ENCODE measurements at regions not wholly inside any gene's neighbourhood (a gene's known extent, or its start where the extent isn't known, plus 50 kb on each side); places are given as distances from the start of the nearest gene placed in this dataset.

DNA sequence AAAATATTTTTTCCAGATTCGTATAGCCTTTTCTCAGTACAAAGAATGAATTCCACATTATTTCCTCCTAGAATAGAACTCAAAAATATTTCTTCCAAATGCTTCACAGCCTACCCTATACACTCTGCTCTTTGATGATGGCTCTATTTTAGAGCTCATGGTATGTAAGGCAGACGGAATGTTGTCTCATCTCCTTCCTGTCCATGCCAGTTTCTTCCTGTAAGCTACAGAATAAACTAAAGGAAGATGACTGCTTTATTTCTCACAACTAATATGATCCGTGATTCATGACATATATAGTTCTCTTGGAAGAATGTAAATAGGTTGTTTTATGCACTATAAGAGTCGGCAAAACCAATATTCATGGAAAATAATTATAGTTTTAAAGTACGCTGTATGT lies 723.1 kb downstream of the CDH11 start:
- TF ChIP-seq POLR2AphosphoS5 (IDR thresholded peaks at IDR 0.05) (no peak), EP300 (IDR thresholded peaks at IDR 0.05; ENCODE audit: low read depth) (no peak), POLR2A (IDR thresholded peaks at IDR 0.05) (no peak)
- TF ChIP-seq, protein P1, sequence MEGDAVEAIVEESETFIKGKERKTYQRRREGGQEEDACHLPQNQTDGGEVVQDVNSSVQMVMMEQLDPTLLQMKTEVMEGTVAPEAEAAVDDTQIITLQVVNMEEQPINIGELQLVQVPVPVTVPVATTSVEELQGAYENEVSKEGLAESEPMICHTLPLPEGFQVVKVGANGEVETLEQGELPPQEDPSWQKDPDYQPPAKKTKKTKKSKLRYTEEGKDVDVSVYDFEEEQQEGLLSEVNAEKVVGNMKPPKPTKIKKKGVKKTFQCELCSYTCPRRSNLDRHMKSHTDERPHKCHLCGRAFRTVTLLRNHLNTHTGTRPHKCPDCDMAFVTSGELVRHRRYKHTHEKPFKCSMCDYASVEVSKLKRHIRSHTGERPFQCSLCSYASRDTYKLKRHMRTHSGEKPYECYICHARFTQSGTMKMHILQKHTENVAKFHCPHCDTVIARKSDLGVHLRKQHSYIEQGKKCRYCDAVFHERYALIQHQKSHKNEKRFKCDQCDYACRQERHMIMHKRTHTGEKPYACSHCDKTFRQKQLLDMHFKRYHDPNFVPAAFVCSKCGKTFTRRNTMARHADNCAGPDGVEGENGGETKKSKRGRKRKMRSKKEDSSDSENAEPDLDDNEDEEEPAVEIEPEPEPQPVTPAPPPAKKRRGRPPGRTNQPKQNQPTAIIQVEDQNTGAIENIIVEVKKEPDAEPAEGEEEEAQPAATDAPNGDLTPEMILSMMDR (IDR thresholded peaks at IDR 0.05), result no peak
- no peak overlapping the region for H3K4me3 ChIP-seq
- no peaks in the 10 kb centered on the region for H3K9me3 ChIP-seq
- peaks cover 0 to 5% (median 2%) of the 10 kb centered on the region in 4 donors for H3K4me1 ChIP-seq
- H3K27ac ChIP-seq, result no peak overlapping the region
- WGBS, 2 donors (ENCODE audit: low coverage in 1 of 2), result 75 to 83% methylated on average over 5 of the region's 5 CpGs
- in situ Hi-C loops (cut with MboI; ENCODE audit: low pct_ligation_motif_present in 1 of 4, low pct_unique_long_range_greater_than_20kb in 1 of 4, low sequenced_read_pairs in 3 of 4), result no loop called here
- no peaks in the 10 kb centered on the region for H3K27me3 ChIP-seq
- intact Hi-C loops (cut with DNase I; ENCODE audit: low total_unique reads), result no loop called here
- DNase-seq, result no peak
- H3K36me3 ChIP-seq, result no peaks in the 10 kb centered on the region

DNA sequence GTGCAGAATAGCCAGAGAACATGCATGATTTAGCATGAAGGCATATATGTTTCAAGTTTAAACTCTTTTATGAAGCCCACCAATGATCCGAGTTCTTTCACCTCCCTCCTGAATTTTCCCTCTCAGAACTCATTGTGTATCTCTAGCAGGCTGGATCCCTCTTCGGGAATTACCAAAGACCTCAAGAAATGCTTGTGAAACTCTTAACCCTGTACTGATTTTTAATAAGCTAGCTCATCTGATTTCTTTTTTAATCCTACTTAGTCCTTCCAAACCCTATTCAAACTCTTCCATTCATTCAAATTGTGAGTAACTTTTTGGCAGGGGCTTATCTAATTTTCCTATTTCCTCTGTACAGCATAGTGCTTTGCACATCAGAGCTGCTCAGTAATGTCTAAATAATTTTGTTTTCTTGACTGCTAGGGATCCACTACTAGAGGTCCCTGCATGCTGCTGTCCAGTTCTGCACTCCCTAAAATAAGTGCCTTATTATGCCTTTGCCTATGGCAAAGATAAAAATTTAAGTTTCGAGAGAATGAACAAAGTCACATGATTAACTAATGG lies 723.8 kb downstream of the CDH11 start:
- TF ChIP-seq POLR2A (IDR thresholded peaks at IDR 0.05) (no peak), POLR2AphosphoS5 (IDR thresholded peaks at IDR 0.05) (no peak), EP300 (IDR thresholded peaks at IDR 0.05; ENCODE audit: low read depth) (no peak)
- TF ChIP-seq, protein P1 (IDR thresholded peaks at IDR 0.05), result no peak
- Histone ChIP-seq H3K4me1 (no peaks in the 10 kb centered on the region), H3K4me3 (no peak overlapping the region), H3K9me3 (no peaks in the 10 kb centered on the region), H3K36me3 (no peaks in the 10 kb centered on the region), H3K27me3 (no peaks in the 10 kb centered on the region), H3K27ac (no peak overlapping the region)
- in situ Hi-C loops (cut with MboI; ENCODE audit: low pct_ligation_motif_present in 1 of 4, low pct_unique_long_range_greater_than_20kb in 1 of 4, low sequenced_read_pairs in 3 of 4) (no loop called here), intact Hi-C loops (cut with DNase I; ENCODE audit: low total_unique reads) (no loop called here)
- 67 to 71% methylated on average over 2 to 3 of the region's 3 CpGs for WGBS, 2 donors (ENCODE audit: low coverage in 1 of 2)
- no peak for DNase-seq

DNA sequence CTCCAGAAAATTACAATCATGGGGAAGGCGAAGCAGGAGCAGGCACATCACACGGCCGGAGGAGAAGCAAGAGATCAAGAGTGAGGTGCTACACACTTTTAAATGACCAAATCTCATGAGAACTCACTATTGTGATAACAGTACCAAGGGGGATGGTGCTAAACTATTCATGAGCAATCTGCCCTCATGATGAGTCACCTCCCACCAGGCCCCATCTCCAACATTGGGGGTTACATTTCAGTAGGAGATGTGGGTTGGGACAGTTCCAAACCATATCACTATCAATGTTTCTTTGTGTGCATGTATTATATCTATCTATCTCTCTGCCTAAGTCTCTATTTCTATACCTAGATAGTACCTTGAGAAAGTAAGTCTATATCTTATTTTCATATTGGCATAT lies 724.8 kb downstream of the CDH11 start:
- H3K27me3 ChIP-seq, result no peaks in the 10 kb centered on the region
- TF ChIP-seq, protein P1 (IDR thresholded peaks at IDR 0.05), result no peak
- TF ChIP-seq POLR2A (IDR thresholded peaks at IDR 0.05) (no peak), POLR2AphosphoS5 (IDR thresholded peaks at IDR 0.05) (no peak), EP300 (IDR thresholded peaks at IDR 0.05; ENCODE audit: low read depth) (no peak)
- 90 to 91% methylated on average over 2 to 3 of the region's 3 CpGs for WGBS, 2 donors (ENCODE audit: low coverage in 1 of 2)
- in situ Hi-C loops (cut with MboI; ENCODE audit: low pct_ligation_motif_present in 1 of 4, low pct_unique_long_range_greater_than_20kb in 1 of 4, low sequenced_read_pairs in 3 of 4), result no loop called here
- intact Hi-C loops (cut with DNase I; ENCODE audit: low total_unique reads), result no loop called here
- peaks cover 0 to 4% (median 0%) of the 10 kb centered on the region in 4 donors for H3K4me1 ChIP-seq
- H3K9me3 ChIP-seq, result no peaks in the 10 kb centered on the region
- H3K36me3 ChIP-seq, result no peaks in the 10 kb centered on the region
- no peak for DNase-seq
- H3K4me3 ChIP-seq, result no peak overlapping the region
- no peak overlapping the region for H3K27ac ChIP-seq

DNA sequence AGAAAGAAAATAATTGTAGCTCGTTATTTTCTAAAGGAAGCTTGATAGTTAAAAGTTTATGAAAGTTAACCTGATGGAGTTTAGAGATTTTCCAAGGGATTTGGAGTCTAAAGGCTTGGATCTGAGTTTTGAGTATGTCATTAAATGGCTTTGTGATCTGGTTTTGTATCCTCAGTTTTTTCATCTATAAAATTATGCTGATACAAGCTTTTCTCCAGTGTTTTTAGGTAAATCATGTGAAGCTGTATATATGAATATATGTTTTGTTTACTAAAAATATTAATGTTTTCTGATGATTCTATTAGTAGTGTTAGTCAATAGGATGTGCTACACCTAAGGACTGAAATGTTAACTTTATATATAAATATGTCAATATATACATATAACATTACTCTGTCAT lies 727.8 kb downstream of the CDH11 start:
- no peaks in the 10 kb centered on the region for H3K36me3 ChIP-seq
- no peak overlapping the region for H3K4me3 ChIP-seq
- H3K27me3 ChIP-seq, result no peaks in the 10 kb centered on the region
- in situ Hi-C loops (cut with MboI; ENCODE audit: low pct_ligation_motif_present in 1 of 4, low pct_unique_long_range_greater_than_20kb in 1 of 4, low sequenced_read_pairs in 3 of 4), result no loop called here
- DNase-seq, result no peak
- WGBS, 2 donors (ENCODE audit: low coverage in 1 of 2), result 27 to 52% methylated on average over 1 of the region's 1 CpG
- no peaks in the 10 kb centered on the region for H3K9me3 ChIP-seq
- H3K27ac ChIP-seq, result no peak overlapping the region
- intact Hi-C loops (cut with DNase I; ENCODE audit: low total_unique reads), result no loop called here
- TF ChIP-seq POLR2A (IDR thresholded peaks at IDR 0.05) (no peak), POLR2AphosphoS5 (IDR thresholded peaks at IDR 0.05) (no peak), EP300 (IDR thresholded peaks at IDR 0.05; ENCODE audit: low read depth) (no peak)
- TF ChIP-seq, protein P1 (IDR thresholded peaks at IDR 0.05), result no peak
- H3K4me1 ChIP-seq, result peaks cover 0 to 17% (median 3%) of the 10 kb centered on the region in 4 donors

All from transverse colon (tissue), 4 donors.